Fibroblast of lung (primary cell): ENCODE measurements at regions not wholly inside any gene's neighbourhood (a gene's known extent, or its start where the extent isn't known, plus 50 kb on each side); places are given as distances from the start of the nearest gene placed in this dataset.
"Not testable (repeated sequence)": the region's sequence is repeated elsewhere in the genome, so short reads cannot be mapped to it uniquely, and the experiment has no call there.

Experiments
- DNase-seq, 2 donors: peaks; one replicate each; pipeline versions ENCODE4 v3.0.0 to v3.0.0-alpha.2; 2010; ENCODE audit warnings: low read depth in 2 of 2
- H2AFZ ChIP-seq: 2 replicates; pipeline ENCODE4 v1.5.1; 2012; ENCODE audit warnings: low read length, control low read depth, inconsistent platforms
- H3K27ac ChIP-seq: 2 replicates; pipeline ENCODE4 v1.5.1; 2011; ENCODE audit warnings: low read length, control low read depth; ENCODE audit not compliant: insufficient read depth
- H3K27me3 ChIP-seq: 2 replicates; pipeline ENCODE4 v1.5.1; 2011; ENCODE audit warnings: mild to moderate bottlenecking, low read length; ENCODE audit not compliant: control insufficient read depth, insufficient read depth
- H3K36me3 ChIP-seq: 2 replicates; pipeline ENCODE4 v1.5.1; 2011; ENCODE audit warnings: low read length; ENCODE audit not compliant: control insufficient read depth, insufficient read depth
- H3K4me1 ChIP-seq: 2 replicates; pipeline ENCODE4 v1.5.1; 2011; ENCODE audit warnings: low read length; ENCODE audit not compliant: control insufficient read depth, insufficient read depth; ENCODE audit errors: extremely low read depth
- H3K4me2 ChIP-seq: 2 replicates; pipeline ENCODE4 v1.5.1; 2011; ENCODE audit warnings: low read length, control low read depth; ENCODE audit not compliant: insufficient read depth; ENCODE audit errors: extremely low read depth
- H3K4me3 ChIP-seq, 4 experiments: fragments of 200-600 bp in 1 of 4; sonication (generic) in 1 of 4; replicated peaks in 1 of 4; 2 replicates each; pipeline ENCODE4 v1.5.1; 2011 to 2016; ENCODE audit warnings: low read length in 4 of 4, low read depth in 3 of 4, mild to moderate bottlenecking in 3 of 4, control low read depth in 2 of 4, inconsistent platforms in 1 of 4, mixed read lengths in 1 of 4; ENCODE audit not compliant: insufficient read depth in 1 of 4; ENCODE audit errors: control extremely low read depth in 1 of 4
- H3K79me2 ChIP-seq: 2 replicates; pipeline ENCODE4 v1.5.1; 2012; ENCODE audit warnings: mild to moderate bottlenecking, low read length, inconsistent platforms; ENCODE audit not compliant: control insufficient read depth, insufficient read depth
- H3K9ac ChIP-seq: 2 replicates; pipeline ENCODE4 v1.5.1; 2011; ENCODE audit warnings: mild to moderate bottlenecking, low read length, control low read depth; ENCODE audit not compliant: insufficient read depth
- H3K9me3 ChIP-seq: 2 replicates; pipeline ENCODE4 v1.5.1; 2012; ENCODE audit warnings: low read depth, low read length; ENCODE audit not compliant: control insufficient read depth, insufficient read depth
- H4K20me1 ChIP-seq: 2 replicates; pipeline ENCODE4 v1.5.1; 2011; ENCODE audit warnings: low read length; ENCODE audit not compliant: control insufficient read depth, insufficient read depth; ENCODE audit errors: extremely low read depth
- CTCF ChIP-seq, 2 donors: IDR thresholded peaks in 1 of 2; conservative IDR thresholded peaks in 1 of 2; 1 replicate in 1 of 2; 2 replicates in 1 of 2; pipeline ENCODE4 v1.5.1; 2011 to 2012; ENCODE audit warnings: low read length in 2 of 2, control low read depth in 1 of 2, inconsistent platforms in 1 of 2, low read depth in 1 of 2, mild to moderate bottlenecking in 1 of 2
- EZH2 ChIP-seq: IDR thresholded peaks from 2 replicates; pipeline ENCODE4 v1.5.1; 2012; ENCODE audit warnings: low read length, control low read depth, mild to moderate bottlenecking; ENCODE audit errors: missing control alignments

- no peak for DNase-seq
- Histone ChIP-seq H3K79me2 (no peaks in the 10 kb centered on the region), H3K9me3 (no peaks in the 10 kb centered on the region), H3K27me3 (peaks cover 9% of the 10 kb centered on the region), H3K36me3 (no peaks in the 10 kb centered on the region), H3K4me3 (no peak overlapping the region), H3K4me2 (no peak overlapping the region), H4K20me1 (no peaks in the 10 kb centered on the region), H3K4me1 (no peaks in the 10 kb centered on the region), H2AFZ (no peak overlapping the region), H3K27ac (no peak overlapping the region), H3K9ac (no peak overlapping the region)
- TF ChIP-seq CTCF (conservative IDR thresholded peaks at IDR 0.05 in 1 of 2, IDR thresholded peaks at IDR 0.05 in 1 of 2; ENCODE audit: low read depth in 1 of 2, low read length in 2 of 2), result no peak
- no peak for TF ChIP-seq EZH2
These were observed 50.8 kb upstream of the ECHDC3 start for GRCh38 chr10:11691319-11691755.

- no peaks in the 10 kb centered on the region for H3K4me1 ChIP-seq
- H4K20me1 ChIP-seq, result no peaks in the 10 kb centered on the region
- no peak overlapping the region for H3K27ac ChIP-seq
- H3K36me3 ChIP-seq, result no peaks in the 10 kb centered on the region
- no peak overlapping the region for H3K4me3 ChIP-seq
- peaks cover 9% of the 10 kb centered on the region for H3K27me3 ChIP-seq
- no peaks in the 10 kb centered on the region for H3K79me2 ChIP-seq
- no peak overlapping the region for H3K4me2 ChIP-seq
- H2AFZ ChIP-seq, result no peak overlapping the region
- TF ChIP-seq CTCF (conservative IDR thresholded peaks at IDR 0.05 in 1 of 2, IDR thresholded peaks at IDR 0.05 in 1 of 2; ENCODE audit: low read depth in 1 of 2, low read length in 2 of 2), result no peak
- TF ChIP-seq EZH2, result no peak
- DNase-seq, result peak in 1 of 2 donors; percentile 29
- no peak overlapping the region for H3K9ac ChIP-seq
- H3K9me3 ChIP-seq, result no peaks in the 10 kb centered on the region
These were observed 52.0 kb upstream of the ECHDC3 start for GRCh38 chr10:11689945-11690736.

- not testable (repeated sequence) for H3K9ac ChIP-seq, H3K36me3 ChIP-seq, DNase-seq, H3K4me3 ChIP-seq, H4K20me1 ChIP-seq, H3K79me2 ChIP-seq, H3K9me3 ChIP-seq, H3K4me2 ChIP-seq, H3K27me3 ChIP-seq, H3K27ac ChIP-seq, H3K4me1 ChIP-seq, H2AFZ ChIP-seq
These were observed 53.8 kb upstream of the ECHDC3 start for GRCh38 chr10:11688448-11688795.
